GM23338 (cell line): ENCODE measurements at regions not wholly inside any gene's neighbourhood (a gene's known extent, or its start where the extent isn't known, plus 50 kb on each side); places are given as distances from the start of the nearest gene placed in this dataset.
A peak's percentile ranks its signal among the peaks of the same experiment; 100 is the strongest.

Experiments
- ATAC-seq: fragments of 200-7000 bp; cut with Tn5 transposase; 3 replicates; pipeline ENCODE4 v1.9.1; 2020
- DNase-seq: peaks from one replicate; pipeline ENCODE4 v3.0.0-alpha.2; 2015; ENCODE audit warnings: low spot score
- H2AFZ ChIP-seq: fragments of 200-600 bp; sonication (generic); 2 replicates; pipeline ENCODE4 v1.8.0; 2016; ENCODE audit warnings: antibody characterized with exemption, mild to moderate bottlenecking, moderate library complexity
- H3F3A ChIP-seq: fragments of 200-600 bp; sonication (generic); replicated peaks from 2 replicates; pipeline ENCODE4 v1.8.0; 2017; ENCODE audit warnings: antibody characterized with exemption, mixed run types, low read depth
- H3K27ac ChIP-seq: fragments of 200-600 bp; sonication (generic); 2 replicates; pipeline ENCODE4 v1.6.1; 2016; ENCODE audit warnings: low read depth
- H3K27me3 ChIP-seq: fragments of 200-600 bp; sonication (generic); 2 replicates; pipeline ENCODE4 v1.8.0; 2016; ENCODE audit warnings: mild to moderate bottlenecking, mixed run types, moderate library complexity; ENCODE audit not compliant: insufficient read depth
- H3K36me3 ChIP-seq: fragments of 200-600 bp; sonication (generic); 2 replicates; pipeline ENCODE4 v1.8.0; 2016; ENCODE audit warnings: mild to moderate bottlenecking; ENCODE audit not compliant: insufficient read depth
- H3K4me1 ChIP-seq: fragments of 200-600 bp; sonication (generic); 2 replicates; pipeline ENCODE4 v1.8.0; 2016; ENCODE audit warnings: mild to moderate bottlenecking, moderate library complexity; ENCODE audit not compliant: insufficient read depth
- H3K4me2 ChIP-seq: fragments of 200-600 bp; sonication (generic); 2 replicates; pipeline ENCODE4 v1.7.1; 2017; ENCODE audit warnings: mixed run types
- H3K4me3 ChIP-seq: fragments of 200-600 bp; sonication (generic); 2 replicates; pipeline ENCODE4 v1.6.1; 2016; ENCODE audit warnings: mixed run types
- H3K79me2 ChIP-seq: fragments of 200-600 bp; sonication (generic); replicated peaks from 2 replicates; pipeline ENCODE4 v1.8.0; 2017; ENCODE audit warnings: mild to moderate bottlenecking; ENCODE audit not compliant: insufficient read depth
- H3K9me2 ChIP-seq: fragments of 200-600 bp; sonication (generic); 2 replicates; pipeline ENCODE4 v1.8.0; 2017; ENCODE audit not compliant: insufficient read depth
- H4K20me1 ChIP-seq: fragments of 200-600 bp; sonication (generic); replicated peaks from 2 replicates; pipeline ENCODE4 v1.8.0; 2017; ENCODE audit warnings: mild to moderate bottlenecking; ENCODE audit not compliant: insufficient read depth
- H3K27ac Mint-ChIP-seq: 2 replicates; pipeline ENCODE4 v1.8.0; 2020; ENCODE audit warnings: inconsistent platforms, mild to moderate bottlenecking, moderate library complexity, mixed read lengths
- H3K27me3 Mint-ChIP-seq: 3 replicates; pipeline ENCODE4 v1.8.0; 2022; ENCODE audit warnings: low read depth, mild to moderate bottlenecking, moderate library complexity, mixed read lengths, inconsistent platforms; ENCODE audit not compliant: insufficient read depth, poor library complexity
- H3K36me3 Mint-ChIP-seq: 3 replicates; pipeline ENCODE4 v1.8.0; 2021; ENCODE audit warnings: low read depth, mild to moderate bottlenecking, inconsistent platforms, moderate library complexity, mixed read lengths
- H3K4me1 Mint-ChIP-seq: 3 replicates; pipeline ENCODE4 v1.8.0; 2020; ENCODE audit warnings: mild to moderate bottlenecking, inconsistent platforms, mixed read lengths
- H3K4me3 Mint-ChIP-seq: 3 replicates; pipeline ENCODE4 v1.8.0; 2021; ENCODE audit warnings: moderate library complexity, mild to moderate bottlenecking, inconsistent platforms, mixed read lengths
- H3K9me3 Mint-ChIP-seq: 3 replicates; pipeline ENCODE4 v1.8.0; 2020; ENCODE audit warnings: moderate library complexity, mild to moderate bottlenecking, inconsistent platforms, mixed read lengths
- CREB1 ChIP-seq: fragments of 250-450 bp; sonication (Bioruptor Pico); IDR thresholded peaks from 2 replicates; pipeline ENCODE4 v1.5.0; 2020; ENCODE audit warnings: low read depth, mild to moderate bottlenecking, moderate library complexity
- EZH2phosphoT487 ChIP-seq: fragments of 200-600 bp; sonication (generic); IDR thresholded peaks from one replicate; pipeline ENCODE4 v1.8.1; 2018; ENCODE audit warnings: antibody characterized with exemption; ENCODE audit not compliant: unreplicated experiment
- NANOG ChIP-seq: IDR thresholded peaks from 2 replicates; pipeline ENCODE4 v1.6.1; 2016; ENCODE audit warnings: antibody characterized with exemption, borderline replicate concordance
- POLR2AphosphoS5 ChIP-seq: IDR thresholded peaks from 2 replicates; pipeline ENCODE4 v1.6.1; 2016; ENCODE audit warnings: antibody characterized with exemption, low read depth
- STAT1 ChIP-seq: IDR thresholded peaks from one replicate; pipeline ENCODE4 v1.6.1; 2016; ENCODE audit warnings: antibody characterized with exemption; ENCODE audit not compliant: unreplicated experiment
- ZNF114 ChIP-seq: fragments of 250-450 bp; sonication (Bioruptor Pico); IDR thresholded peaks from 2 replicates; pipeline ENCODE4 v1.5.0; 2020; ENCODE audit warnings: mild to moderate bottlenecking, moderate library complexity
- ZNF331 ChIP-seq: fragments of 250-450 bp; sonication (Bioruptor Pico); IDR thresholded peaks from 2 replicates; pipeline ENCODE4 v1.5.0; 2020; ENCODE audit warnings: low read depth, mild to moderate bottlenecking, moderate library complexity
- TF ChIP-seq, protein P1 (sequence below), 2 experiments: fragments of 200-600 bp in 1 of 2; sonication (generic) in 1 of 2; conservative IDR thresholded peaks; 2 replicates each; pipeline versions ENCODE4 v1.5.1 to v1.6.1; 2016 to 2017; ENCODE audit warnings: antibody characterized with exemption in 2 of 2, low read depth in 2 of 2, mild to moderate bottlenecking in 2 of 2, moderate library complexity in 1 of 2
- TF ChIP-seq, protein P2 (sequence below): fragments of 250-450 bp; sonication (Bioruptor Pico); IDR thresholded peaks from 2 replicates; pipeline ENCODE4 v1.5.0; 2020; ENCODE audit warnings: mild to moderate bottlenecking, moderate library complexity

DNA sequence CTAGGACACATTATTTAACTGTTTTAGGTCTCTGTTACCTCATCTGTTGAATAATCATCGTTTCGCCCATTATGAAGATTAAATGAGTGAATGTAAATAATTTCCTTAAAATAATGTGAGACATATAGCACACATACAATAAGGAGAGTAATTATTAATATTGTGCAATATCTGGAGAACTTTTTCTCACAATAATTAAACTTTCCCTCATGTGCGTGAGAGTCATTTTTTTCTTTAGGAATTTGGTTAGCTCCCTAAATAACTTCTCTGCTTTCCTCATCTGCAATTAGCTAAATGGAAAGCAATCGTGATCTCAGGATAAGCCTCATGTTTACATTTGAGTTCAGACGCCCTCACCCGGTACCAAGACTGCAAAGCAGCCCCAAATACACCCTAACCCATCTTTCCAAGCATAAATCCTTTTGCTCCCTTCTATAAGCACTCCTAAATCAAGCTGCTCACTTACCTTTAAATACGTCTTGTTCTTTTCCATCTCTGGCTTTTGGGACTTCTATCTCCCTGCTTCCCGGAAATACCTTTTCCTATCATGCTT, 78.8 kb downstream of the MZT1 start:
- Histone ChIP-seq H3K79me2 (no peaks in the 10 kb centered on the region), H4K20me1 (no peaks in the 10 kb centered on the region), H3F3A (no peaks in the 10 kb centered on the region), H3K36me3 (no peaks in the 10 kb centered on the region), H3K27ac (no peak overlapping the region), H3K27me3 (no peaks in the 10 kb centered on the region), H3K4me2 (no peak overlapping the region), H2AFZ (no peak overlapping the region; the same call in 1 of the 2 replicates), H3K4me3 (no peak overlapping the region), H3K9me2 (no peaks in the 10 kb centered on the region), H3K4me1 (no peaks in the 10 kb centered on the region)
- Mint-ChIP-seq H3K4me1 (peaks cover 6% of the 10 kb centered on the region; the same call in 2 of the 3 replicates), H3K27me3 (no peaks in the 10 kb centered on the region), H3K4me3 (no peak overlapping the region), H3K27ac (no peak overlapping the region), H3K36me3 (no peaks in the 10 kb centered on the region), H3K9me3 (no peaks in the 10 kb centered on the region)
- TF ChIP-seq CREB1 (CRISPR knock-in tag) (no peak), ZNF331 (CRISPR knock-in tag) (no peak), STAT1 (no peak), EZH2phosphoT487 (no peak)
- TF ChIP-seq, protein P1, sequence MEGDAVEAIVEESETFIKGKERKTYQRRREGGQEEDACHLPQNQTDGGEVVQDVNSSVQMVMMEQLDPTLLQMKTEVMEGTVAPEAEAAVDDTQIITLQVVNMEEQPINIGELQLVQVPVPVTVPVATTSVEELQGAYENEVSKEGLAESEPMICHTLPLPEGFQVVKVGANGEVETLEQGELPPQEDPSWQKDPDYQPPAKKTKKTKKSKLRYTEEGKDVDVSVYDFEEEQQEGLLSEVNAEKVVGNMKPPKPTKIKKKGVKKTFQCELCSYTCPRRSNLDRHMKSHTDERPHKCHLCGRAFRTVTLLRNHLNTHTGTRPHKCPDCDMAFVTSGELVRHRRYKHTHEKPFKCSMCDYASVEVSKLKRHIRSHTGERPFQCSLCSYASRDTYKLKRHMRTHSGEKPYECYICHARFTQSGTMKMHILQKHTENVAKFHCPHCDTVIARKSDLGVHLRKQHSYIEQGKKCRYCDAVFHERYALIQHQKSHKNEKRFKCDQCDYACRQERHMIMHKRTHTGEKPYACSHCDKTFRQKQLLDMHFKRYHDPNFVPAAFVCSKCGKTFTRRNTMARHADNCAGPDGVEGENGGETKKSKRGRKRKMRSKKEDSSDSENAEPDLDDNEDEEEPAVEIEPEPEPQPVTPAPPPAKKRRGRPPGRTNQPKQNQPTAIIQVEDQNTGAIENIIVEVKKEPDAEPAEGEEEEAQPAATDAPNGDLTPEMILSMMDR (conservative IDR thresholded peaks at IDR 0.05; ENCODE audit: low read depth in 2 of 2), result peak; percentile 58 to 74
- peak; percentile 68 for DNase-seq
- peak; percentile 83 for ATAC-seq

DNA sequence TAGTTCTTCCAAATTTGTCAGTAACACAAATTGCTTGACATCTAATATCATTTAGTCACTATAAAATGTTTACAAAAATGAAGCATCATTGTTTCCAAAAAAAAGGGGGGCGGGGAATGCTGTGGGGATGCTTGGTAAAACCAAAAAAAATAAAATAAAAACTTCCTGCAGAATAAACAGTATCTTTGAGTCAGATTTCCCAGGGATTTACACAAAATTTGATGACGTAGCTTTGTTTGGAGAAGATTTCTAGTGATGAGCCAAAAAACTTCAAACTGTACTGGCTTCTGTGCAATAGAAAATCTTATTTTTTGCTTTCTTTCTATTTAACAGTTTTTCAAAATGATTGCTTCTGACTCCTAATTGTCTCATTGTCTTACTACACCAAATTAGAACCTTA, 80.0 kb downstream of the MZT1 start:
- Mint-ChIP-seq H3K4me3 (no peak overlapping the region), H3K36me3 (no peaks in the 10 kb centered on the region), H3K9me3 (no peaks in the 10 kb centered on the region)

More for the DNA sequence above, 80.0 kb downstream of the MZT1 start:
- no peaks in the 10 kb centered on the region for H3K27me3 ChIP-seq
- H3K36me3 ChIP-seq, result no peaks in the 10 kb centered on the region
- ATAC-seq, result no peak
- H3K4me1 ChIP-seq, result no peaks in the 10 kb centered on the region
- no peaks in the 10 kb centered on the region for H3F3A ChIP-seq
- TF ChIP-seq, protein P2, sequence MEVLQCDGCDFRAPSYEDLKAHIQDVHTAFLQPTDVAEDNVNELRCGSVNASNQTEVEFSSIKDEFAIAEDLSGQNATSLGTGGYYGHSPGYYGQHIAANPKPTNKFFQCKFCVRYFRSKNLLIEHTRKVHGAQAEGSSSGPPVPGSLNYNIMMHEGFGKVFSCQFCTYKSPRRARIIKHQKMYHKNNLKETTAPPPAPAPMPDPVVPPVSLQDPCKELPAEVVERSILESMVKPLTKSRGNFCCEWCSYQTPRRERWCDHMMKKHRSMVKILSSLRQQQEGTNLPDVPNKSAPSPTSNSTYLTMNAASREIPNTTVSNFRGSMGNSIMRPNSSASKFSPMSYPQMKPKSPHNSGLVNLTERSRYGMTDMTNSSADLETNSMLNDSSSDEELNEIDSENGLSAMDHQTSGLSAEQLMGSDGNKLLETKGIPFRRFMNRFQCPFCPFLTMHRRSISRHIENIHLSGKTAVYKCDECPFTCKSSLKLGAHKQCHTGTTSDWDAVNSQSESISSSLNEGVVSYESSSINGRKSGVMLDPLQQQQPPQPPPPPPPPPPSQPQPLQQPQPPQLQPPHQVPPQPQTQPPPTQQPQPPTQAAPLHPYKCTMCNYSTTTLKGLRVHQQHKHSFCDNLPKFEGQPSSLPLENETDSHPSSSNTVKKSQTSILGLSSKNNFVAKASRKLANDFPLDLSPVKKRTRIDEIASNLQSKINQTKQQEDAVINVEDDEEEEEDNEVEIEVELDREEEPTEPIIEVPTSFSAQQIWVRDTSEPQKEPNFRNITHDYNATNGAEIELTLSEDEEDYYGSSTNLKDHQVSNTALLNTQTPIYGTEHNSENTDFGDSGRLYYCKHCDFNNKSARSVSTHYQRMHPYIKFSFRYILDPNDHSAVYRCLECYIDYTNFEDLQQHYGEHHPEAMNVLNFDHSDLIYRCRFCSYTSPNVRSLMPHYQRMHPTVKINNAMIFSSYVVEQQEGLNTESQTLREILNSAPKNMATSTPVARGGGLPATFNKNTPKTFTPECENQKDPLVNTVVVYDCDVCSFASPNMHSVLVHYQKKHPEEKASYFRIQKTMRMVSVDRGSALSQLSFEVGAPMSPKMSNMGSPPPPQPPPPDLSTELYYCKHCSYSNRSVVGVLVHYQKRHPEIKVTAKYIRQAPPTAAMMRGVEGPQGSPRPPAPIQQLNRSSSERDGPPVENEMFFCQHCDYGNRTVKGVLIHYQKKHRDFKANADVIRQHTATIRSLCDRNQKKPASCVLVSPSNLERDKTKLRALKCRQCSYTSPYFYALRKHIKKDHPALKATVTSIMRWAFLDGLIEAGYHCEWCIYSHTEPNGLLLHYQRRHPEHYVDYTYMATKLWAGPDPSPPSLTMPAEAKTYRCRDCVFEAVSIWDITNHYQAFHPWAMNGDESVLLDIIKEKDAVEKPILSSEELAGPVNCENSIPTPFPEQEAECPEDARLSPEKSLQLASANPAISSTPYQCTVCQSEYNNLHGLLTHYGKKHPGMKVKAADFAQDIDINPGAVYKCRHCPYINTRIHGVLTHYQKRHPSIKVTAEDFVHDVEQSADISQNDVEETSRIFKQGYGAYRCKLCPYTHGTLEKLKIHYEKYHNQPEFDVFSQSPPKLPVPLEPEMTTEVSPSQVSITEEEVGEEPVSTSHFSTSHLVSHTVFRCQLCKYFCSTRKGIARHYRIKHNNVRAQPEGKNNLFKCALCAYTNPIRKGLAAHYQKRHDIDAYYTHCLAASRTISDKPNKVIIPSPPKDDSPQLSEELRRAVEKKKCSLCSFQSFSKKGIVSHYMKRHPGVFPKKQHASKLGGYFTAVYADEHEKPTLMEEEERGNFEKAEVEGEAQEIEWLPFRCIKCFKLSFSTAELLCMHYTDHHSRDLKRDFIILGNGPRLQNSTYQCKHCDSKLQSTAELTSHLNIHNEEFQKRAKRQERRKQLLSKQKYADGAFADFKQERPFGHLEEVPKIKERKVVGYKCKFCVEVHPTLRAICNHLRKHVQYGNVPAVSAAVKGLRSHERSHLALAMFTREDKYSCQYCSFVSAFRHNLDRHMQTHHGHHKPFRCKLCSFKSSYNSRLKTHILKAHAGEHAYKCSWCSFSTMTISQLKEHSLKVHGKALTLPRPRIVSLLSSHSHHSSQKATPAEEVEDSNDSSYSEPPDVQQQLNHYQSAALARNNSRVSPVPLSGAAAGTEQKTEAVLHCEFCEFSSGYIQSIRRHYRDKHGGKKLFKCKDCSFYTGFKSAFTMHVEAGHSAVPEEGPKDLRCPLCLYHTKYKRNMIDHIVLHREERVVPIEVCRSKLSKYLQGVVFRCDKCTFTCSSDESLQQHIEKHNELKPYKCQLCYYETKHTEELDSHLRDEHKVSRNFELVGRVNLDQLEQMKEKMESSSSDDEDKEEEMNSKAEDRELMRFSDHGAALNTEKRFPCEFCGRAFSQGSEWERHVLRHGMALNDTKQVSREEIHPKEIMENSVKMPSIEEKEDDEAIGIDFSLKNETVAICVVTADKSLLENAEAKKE, result no peak
- TF ChIP-seq ZNF114 (CRISPR knock-in tag) (no peak), STAT1 (no peak), POLR2AphosphoS5 (no peak), ZNF331 (CRISPR knock-in tag) (no peak), NANOG (no peak)
- Mint-ChIP-seq H3K4me1 (peaks cover 6% of the 10 kb centered on the region; the same call in 2 of the 3 replicates), H3K27me3 (no peaks in the 10 kb centered on the region), H3K27ac (no peak overlapping the region)
- no peak overlapping the region for H3K4me3 ChIP-seq
- H3K79me2 ChIP-seq, result no peaks in the 10 kb centered on the region
- no peak for DNase-seq
- H4K20me1 ChIP-seq, result no peaks in the 10 kb centered on the region
- no peaks in the 10 kb centered on the region for H3K9me2 ChIP-seq
- no peak overlapping the region for H3K4me2 ChIP-seq
- no peak overlapping the region for H2AFZ ChIP-seq
- no peak overlapping the region for H3K27ac ChIP-seq
